ENCODE measurements at regions not wholly inside any gene's neighbourhood (a gene's known extent, or its start where the extent isn't known, plus 50 kb on each side); places are given as distances from the start of the nearest gene placed in this dataset.
A peak's percentile ranks its signal among the peaks of the same experiment; 100 is the strongest.

- TF ChIP-seq GATA3 (IDR thresholded peaks at IDR 0.05; ENCODE audit: low read depth, low read length) (no peak), GATA2 (IDR thresholded peaks at IDR 0.05; ENCODE audit: low read depth, low read length) (no peak)
Observed at GRCh38 chr17:72358465-72358864, 237.6 kb downstream of the SOX9 start.

- TF ChIP-seq GATA3 (IDR thresholded peaks at IDR 0.05; ENCODE audit: low read depth, low read length) (no peak), GATA2 (IDR thresholded peaks at IDR 0.05; ENCODE audit: low read depth, low read length) (no peak)
Observed at GRCh38 chr17:72359274-72359673, 238.5 kb downstream of the SOX9 start.

GRCh38 chr17:72359811-72360210 lies 239.0 kb downstream of the SOX9 start:
- TF ChIP-seq GATA3 (IDR thresholded peaks at IDR 0.05; ENCODE audit: low read depth, low read length) (no peak), GATA2 (IDR thresholded peaks at IDR 0.05; ENCODE audit: low read depth, low read length) (no peak)

DNA sequence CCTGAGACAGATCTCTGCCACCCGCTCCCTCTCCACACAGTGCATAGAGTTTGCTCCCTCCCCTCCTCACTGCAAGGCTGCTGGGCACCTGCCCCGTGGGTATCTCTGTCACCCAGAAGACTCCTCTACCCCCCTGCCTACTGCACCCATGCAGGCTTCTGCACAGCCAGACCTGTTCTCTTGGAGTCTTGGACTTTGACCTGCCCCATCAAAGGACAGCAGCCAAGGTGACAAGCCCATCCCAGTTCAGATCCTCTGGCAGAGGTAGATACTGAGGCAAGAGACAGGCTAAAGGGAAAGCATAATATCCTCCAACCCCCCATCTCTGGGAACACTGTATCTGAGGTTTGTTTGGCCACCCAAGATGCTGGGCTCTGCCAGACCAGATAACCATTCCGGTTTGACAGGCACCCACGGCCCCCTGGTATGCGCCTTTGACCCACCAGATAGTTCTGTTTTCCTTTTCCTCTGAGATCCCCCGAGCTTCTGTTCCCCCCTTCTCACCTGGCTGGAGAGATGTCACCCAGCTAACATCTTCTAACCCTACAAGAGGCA lies 239.6 kb downstream of the SOX9 start:
- TF ChIP-seq GATA3 (IDR thresholded peaks at IDR 0.05; ENCODE audit: low read depth, low read length): no peak
- TF ChIP-seq GATA2 (IDR thresholded peaks at IDR 0.05; ENCODE audit: low read depth, low read length): no peak

DNA sequence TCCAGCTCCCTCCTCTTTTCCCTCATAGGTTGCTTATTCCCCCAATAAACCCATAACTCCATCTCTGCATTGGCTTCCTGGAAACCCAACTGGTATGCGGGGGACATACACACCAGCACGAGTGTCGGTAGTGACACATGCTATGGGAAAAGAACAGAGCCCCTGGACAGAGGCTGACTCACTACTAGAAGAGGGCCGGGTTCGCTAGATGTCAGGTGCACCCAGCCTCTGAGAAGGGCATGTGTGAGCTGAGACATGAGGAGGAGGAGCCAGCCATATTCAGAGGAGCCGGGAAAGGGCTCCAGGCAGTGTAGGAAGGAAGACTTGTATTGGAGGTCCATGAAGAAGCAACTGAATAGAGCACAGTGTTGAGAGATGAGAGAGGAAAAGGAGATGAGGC lies 241.1 kb downstream of the SOX9 start:
- TF ChIP-seq GATA3 (IDR thresholded peaks at IDR 0.05; ENCODE audit: low read depth, low read length): no peak
- TF ChIP-seq GATA2 (IDR thresholded peaks at IDR 0.05; ENCODE audit: low read depth, low read length): no peak

GRCh38 chr17:72362376-72363088 lies 241.7 kb downstream of the SOX9 start:
- TF ChIP-seq GATA3 (IDR thresholded peaks at IDR 0.05; ENCODE audit: low read depth, low read length) (no peak), GATA2 (IDR thresholded peaks at IDR 0.05; ENCODE audit: low read depth, low read length) (no peak)

- TF ChIP-seq GATA3 (IDR thresholded peaks at IDR 0.05; ENCODE audit: low read depth, low read length): no peak
- peak; percentile 15; the same call in 1 of the 2 replicates for TF ChIP-seq GATA2 (IDR thresholded peaks at IDR 0.05; ENCODE audit: low read depth, low read length)
Observed at GRCh38 chr17:72363089-72363610, 242.3 kb downstream of the SOX9 start.

- TF ChIP-seq GATA3 (IDR thresholded peaks at IDR 0.05; ENCODE audit: low read depth, low read length) (no peak), GATA2 (IDR thresholded peaks at IDR 0.05; ENCODE audit: low read depth, low read length) (no peak)
Observed at GRCh38 chr17:72365857-72366414, 245.1 kb downstream of the SOX9 start.

DNA sequence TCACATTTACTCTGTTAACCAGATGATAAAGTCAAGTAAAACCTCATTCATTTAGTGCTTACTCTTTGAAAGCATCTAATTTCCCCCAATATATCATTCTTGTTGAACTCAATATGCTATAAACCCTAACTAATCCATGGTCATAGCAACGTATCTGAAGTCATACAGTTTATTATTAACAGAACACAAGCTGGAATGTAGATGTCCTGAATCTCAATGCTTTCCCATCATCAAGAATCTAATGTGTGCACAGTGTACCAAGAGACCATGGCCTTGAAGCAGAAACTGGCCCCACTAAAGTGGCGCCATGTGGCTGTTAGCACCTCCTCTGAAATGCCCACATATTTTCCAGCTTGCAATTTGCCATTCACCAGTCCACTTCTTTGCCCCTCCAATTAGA lies 245.8 kb downstream of the SOX9 start:
- TF ChIP-seq GATA2 (IDR thresholded peaks at IDR 0.05; ENCODE audit: low read depth, low read length) (no peak), GATA3 (IDR thresholded peaks at IDR 0.05; ENCODE audit: low read depth, low read length) (no peak)

DNA sequence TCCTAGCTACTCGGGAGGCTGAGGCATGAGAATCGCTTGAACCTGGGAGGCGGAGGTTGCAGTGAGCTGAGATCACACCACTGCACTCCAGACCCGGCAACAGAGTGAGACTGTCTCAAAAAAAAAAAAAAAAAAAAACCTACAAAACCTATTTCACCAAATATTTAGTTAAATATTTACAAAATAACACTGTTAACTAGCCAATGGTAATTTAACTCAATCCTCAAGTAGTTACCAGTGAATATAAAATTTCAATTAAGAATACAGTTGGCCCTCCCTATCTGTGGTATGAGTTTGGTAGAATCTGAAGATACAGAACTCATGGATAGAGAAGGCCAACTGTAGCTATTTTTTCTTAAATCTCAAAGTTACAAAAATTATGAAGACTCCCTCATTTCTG lies 247.4 kb downstream of the SOX9 start:
- TF ChIP-seq GATA3 (IDR thresholded peaks at IDR 0.05; ENCODE audit: low read depth, low read length): no peak
- no peak for TF ChIP-seq GATA2 (IDR thresholded peaks at IDR 0.05; ENCODE audit: low read depth, low read length)

DNA sequence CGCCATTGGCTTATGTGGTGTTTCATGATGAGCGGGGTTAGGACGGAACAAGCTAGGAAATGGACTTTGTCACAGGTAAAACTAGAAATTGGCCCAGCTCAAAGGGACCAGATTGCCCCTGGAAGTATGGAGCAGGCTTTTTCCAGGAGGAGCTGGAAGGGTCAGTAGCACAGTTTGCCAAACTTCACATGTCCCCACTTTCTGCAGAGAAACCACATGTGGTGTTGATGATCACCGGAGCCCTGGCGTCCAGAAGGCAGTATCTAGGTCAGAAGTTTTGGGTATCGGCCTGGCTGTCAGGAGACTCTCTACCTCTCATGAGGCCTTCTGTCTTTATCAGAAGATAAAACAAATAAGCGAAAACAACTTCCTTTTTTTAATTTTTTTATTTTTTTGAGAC lies 248.5 kb downstream of the SOX9 start:
- TF ChIP-seq GATA2 (IDR thresholded peaks at IDR 0.05; ENCODE audit: low read depth, low read length): no peak
- TF ChIP-seq GATA3 (IDR thresholded peaks at IDR 0.05; ENCODE audit: low read depth, low read length): no peak

DNA sequence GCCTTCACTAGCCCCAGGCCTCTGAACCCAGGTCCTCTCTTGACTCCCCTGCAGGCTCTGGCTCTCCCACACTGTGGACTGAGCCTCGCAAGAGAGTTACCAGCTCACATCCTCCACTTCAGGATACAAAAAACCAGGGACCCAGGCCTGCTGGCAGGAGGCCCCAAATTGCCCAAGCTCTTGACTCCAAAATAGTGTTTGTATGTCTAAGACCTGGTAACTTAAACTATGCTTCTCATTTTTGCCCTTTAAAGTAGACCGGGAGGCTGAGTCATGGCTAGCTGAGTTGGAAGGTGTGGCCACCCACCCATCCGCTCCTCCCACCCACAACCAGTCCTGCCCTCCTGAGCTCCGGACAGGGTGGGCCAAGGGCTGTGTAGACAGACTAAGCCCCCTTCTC lies 250.0 kb downstream of the SOX9 start:
- TF ChIP-seq GATA3 (IDR thresholded peaks at IDR 0.05; ENCODE audit: low read depth, low read length): no peak
- no peak for TF ChIP-seq GATA2 (IDR thresholded peaks at IDR 0.05; ENCODE audit: low read depth, low read length)

DNA sequence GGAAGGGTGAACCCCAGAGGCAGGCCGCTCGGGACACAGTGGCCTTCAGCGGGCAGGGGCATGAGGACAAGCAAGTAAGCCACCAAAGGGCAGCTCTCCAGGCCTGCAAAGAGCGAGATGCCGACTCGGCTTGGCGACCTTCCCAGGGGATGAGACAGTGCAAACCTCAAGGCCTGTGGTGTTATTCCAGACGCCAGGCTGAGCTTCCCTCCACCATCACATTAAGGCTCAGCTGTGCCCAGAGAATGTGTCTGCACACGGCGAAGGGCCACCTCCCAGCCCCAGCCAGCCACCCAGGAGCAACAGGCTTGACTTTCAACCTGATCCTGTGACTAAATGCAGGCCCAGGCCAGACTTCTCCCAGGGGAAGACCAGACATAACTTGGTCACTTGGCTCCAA lies 251.4 kb downstream of the SOX9 start:
- no peak for TF ChIP-seq GATA2 (IDR thresholded peaks at IDR 0.05; ENCODE audit: low read depth, low read length)
- TF ChIP-seq GATA3 (IDR thresholded peaks at IDR 0.05; ENCODE audit: low read depth, low read length): no peak

DNA sequence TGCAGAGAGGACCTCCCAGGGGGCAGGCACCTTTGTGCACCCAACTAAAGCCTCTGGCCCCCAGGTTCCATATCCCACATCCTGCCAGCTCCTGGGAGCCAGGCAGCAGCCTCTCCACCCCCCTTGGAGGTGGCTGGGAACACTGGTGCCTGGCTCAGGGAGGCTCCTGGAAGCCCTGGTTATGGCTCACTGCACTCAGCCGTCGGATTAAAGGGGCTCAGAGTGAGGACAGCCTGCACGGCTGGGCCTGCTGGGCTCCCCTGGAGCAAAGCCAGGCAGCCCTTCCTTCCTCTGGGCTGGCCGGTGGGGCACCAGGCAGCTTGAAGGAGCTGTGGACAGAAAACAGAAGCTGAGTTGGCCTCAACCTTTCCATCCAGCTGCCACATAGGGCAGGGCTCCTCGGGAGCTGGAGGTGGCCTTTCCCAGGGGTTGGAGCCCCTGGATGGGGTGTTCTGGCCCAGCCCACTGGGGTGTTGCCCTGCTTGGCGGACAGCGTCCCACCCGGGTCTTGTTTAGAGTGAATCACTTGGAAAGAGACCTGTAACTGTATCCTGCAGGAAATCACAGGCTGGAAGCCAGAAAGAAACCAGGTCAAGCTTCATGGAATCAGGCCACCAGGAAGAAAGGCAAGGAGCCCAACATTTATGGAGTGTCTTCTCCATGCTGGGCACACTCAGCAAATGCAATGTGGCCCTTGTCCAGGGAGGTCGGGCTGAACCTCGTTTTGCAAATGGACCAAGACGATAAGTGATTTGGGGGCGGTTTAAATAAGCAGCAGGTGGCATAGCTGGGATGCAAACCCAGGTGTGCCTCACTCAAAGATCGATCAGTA lies 253.3 kb downstream of the SOX9 start:
- TF ChIP-seq GATA3 (IDR thresholded peaks at IDR 0.05; ENCODE audit: low read depth, low read length) (no peak), GATA2 (IDR thresholded peaks at IDR 0.05; ENCODE audit: low read depth, low read length) (no peak)
